GM13976 (cell line): ENCODE measurements at regions not wholly inside any gene's neighbourhood (a gene's known extent, or its start where the extent isn't known, plus 50 kb on each side); places are given as distances from the start of the nearest gene placed in this dataset.

Experiments
- DNase-seq: peaks from one replicate; pipeline ENCODE4 v3.0.0; 2012; ENCODE audit warnings: low spot score
- in situ Hi-C: fragments of 300-500 bp; cut with MboI; formaldehyde crosslinking; loops from one replicate; pipeline ENCODE4 v1.12.0; 2022; ENCODE audit warnings: low sequenced_read_pairs, mixed read lengths, inconsistent platforms; ENCODE audit not compliant: unreplicated experiment
- TF ChIP-seq, protein P1 (sequence below): IDR thresholded peaks from 2 replicates; pipeline ENCODE4 v1.5.1; 2012; ENCODE audit warnings: borderline replicate concordance, mild to moderate bottlenecking; ENCODE audit not compliant: insufficient read depth; ENCODE audit errors: extremely low read depth, missing control alignments, control extremely low read depth

DNA sequence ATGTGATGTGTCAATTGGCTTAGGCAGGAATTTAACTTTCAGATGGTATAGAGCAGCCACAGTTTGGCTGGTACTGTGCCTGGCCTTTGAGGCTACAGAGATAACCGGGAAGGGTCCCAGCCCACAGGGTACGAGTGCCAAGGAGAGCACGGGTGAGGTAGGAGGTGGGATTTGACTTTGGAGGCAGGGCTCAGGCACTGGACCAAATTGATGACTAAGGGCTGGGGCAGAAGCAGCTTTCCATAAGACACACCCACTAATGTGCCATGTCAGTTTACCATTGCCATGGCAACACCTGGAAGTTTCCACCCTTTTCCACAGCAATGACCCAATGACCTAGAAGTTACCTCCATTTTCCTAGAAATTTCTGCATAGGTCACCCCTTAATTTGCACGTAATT lies 466.2 kb downstream of the TSHZ3 start:
- TF ChIP-seq, protein P1, sequence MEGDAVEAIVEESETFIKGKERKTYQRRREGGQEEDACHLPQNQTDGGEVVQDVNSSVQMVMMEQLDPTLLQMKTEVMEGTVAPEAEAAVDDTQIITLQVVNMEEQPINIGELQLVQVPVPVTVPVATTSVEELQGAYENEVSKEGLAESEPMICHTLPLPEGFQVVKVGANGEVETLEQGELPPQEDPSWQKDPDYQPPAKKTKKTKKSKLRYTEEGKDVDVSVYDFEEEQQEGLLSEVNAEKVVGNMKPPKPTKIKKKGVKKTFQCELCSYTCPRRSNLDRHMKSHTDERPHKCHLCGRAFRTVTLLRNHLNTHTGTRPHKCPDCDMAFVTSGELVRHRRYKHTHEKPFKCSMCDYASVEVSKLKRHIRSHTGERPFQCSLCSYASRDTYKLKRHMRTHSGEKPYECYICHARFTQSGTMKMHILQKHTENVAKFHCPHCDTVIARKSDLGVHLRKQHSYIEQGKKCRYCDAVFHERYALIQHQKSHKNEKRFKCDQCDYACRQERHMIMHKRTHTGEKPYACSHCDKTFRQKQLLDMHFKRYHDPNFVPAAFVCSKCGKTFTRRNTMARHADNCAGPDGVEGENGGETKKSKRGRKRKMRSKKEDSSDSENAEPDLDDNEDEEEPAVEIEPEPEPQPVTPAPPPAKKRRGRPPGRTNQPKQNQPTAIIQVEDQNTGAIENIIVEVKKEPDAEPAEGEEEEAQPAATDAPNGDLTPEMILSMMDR, result no peak
- in situ Hi-C loops, result no loop called here
- DNase-seq, result no peak

DNA sequence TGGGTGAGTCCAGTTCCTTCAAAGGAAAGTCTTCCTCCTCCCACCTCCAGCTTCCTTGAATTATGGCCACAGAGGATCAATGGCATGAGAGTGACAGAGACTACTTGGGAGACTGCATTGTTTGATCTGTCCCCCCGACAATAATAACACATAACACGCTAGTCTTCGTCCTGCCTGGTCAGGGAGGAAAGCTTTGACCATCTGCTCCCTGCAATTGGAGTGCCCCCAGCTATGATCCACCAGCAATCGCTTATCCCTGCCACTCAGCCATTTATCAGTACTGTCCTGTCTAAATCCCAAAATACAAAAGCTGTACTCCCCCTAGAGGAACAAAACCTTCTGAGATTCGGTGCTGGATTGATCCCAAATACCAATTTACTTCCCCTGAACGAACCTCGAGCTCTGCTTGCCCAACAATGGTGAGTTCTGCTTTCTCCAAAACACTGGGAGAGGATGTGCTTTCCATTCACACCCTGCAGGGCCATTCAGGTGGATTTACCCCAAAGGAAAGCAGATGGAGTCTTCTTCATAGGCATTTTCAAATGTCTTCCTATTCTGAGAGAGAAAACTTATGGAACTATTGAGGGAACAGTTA lies 466.7 kb downstream of the TSHZ3 start:
- in situ Hi-C loops, result no loop called here
- TF ChIP-seq, protein P1, result no peak
- DNase-seq, result no peak

DNA sequence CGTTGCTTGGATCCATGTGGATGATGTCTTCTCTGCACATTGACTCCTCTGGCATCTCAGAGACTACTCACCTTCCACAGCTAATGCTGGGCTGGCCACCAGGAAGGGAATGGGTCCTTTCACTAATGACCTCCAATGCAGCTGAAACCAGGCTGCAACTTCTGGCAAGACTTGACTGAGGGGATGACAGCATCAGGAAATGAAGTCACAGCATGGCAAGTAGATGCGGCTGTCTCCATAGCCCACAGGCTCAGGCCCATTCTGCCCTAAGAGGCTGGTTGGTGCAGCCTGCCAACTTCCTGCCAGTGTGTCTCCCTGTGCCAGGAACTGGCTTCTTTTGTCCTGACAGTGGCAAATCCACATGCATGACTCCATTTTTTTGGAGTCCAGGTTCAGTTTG lies 467.3 kb downstream of the TSHZ3 start:
- in situ Hi-C loops, result no loop called here
- TF ChIP-seq, protein P1, result no peak
- no peak for DNase-seq

DNA sequence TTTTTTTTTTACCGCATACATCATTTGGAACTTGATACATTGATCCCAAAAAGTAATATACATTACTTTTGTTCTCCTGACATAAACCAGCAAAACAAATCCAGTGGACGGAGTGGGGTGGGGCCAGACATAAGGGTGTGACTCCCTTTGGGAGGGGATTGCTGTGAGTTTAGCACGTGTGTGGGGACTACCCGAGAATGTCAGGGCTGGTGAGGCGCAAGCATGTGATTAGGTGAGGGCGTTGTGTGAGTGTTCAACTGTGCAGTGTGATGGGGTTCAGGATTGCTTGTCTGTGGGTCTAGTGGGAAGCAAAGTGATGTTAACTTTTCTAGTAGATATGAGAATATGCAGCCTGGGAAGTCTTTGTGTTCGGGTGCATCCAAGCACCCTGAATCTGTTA lies 468.0 kb downstream of the TSHZ3 start:
- TF ChIP-seq, protein P1, result no peak
- DNase-seq, result no peak
- in situ Hi-C loops, result no loop called here

DNA sequence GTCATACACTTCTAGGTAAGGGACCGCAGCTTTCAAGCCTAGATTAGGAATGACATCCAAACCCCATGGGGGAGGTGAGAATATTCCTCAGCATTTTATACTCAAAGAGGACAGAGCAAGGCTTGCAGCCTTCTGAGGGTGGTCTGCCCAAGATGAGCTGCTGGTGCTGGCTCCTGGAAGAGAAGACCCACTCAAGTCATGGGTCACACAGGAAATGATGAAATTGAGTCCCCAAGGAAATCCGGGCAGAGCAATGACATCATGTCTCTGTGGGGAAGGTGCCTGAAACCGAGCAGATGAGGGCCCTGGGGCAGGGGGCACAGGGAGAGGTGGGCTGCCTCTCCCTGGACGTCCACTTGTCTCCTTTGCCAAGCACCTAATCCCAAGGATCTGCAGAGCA lies 468.7 kb downstream of the TSHZ3 start:
- TF ChIP-seq, protein P1, result no peak
- DNase-seq, result no peak
- in situ Hi-C loops, result no loop called here

DNA sequence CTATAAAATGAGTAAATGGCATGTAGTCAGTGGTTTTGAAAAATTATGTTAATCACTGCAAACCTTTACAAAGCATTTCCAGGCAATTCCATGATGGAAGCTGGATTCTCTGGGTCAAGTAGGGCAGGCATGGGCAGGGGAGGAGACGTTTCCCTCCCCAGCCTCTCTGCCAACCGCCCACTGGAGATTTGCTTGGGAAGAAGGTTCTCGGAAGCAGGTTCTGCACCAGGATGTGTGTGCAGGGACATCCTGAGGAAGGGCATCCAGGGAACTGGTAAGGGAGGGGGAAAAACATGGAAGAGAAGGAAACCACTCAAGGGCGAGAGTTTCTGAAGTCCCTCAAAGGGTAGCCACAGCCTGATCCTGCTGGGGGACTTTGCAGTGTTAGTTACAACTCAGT lies 469.1 kb downstream of the TSHZ3 start:
- no peak for DNase-seq
- TF ChIP-seq, protein P1, result no peak
- in situ Hi-C loops, result no loop called here
